Fibroblast of skin of right biceps (primary cell): ENCODE measurements at regions not wholly inside any gene's neighbourhood (a gene's known extent, or its start where the extent isn't known, plus 50 kb on each side); places are given as distances from the start of the nearest gene placed in this dataset.
"Not testable (repeated sequence)": the region's sequence is repeated elsewhere in the genome, so short reads cannot be mapped to it uniquely, and the experiment has no call there.

Source experiments
- DNase-seq: peaks from one replicate; pipeline ENCODE4 v3.0.0-alpha.2; 2013

- no peak for DNase-seq
Observed at GRCh38 chr3:106121491-106122289, 252.9 kb upstream of the CBLB start.

- DNase-seq = no peak
Observed at GRCh38 chr3:106124818-106125217, 256.0 kb upstream of the CBLB start.

GRCh38 chr3:106125321-106125720 lies 256.5 kb upstream of the CBLB start:
- no peak for DNase-seq

GRCh38 chr3:106126067-106126845 lies 257.4 kb upstream of the CBLB start:
- peak; percentile 34 for DNase-seq

GRCh38 chr3:106126846-106127235 lies 258.0 kb upstream of the CBLB start:
- DNase-seq = no peak

- DNase-seq = no peak
Observed at GRCh38 chr3:106129939-106130338, 261.1 kb upstream of the CBLB start.

GRCh38 chr3:106130384-106131198 lies 261.8 kb upstream of the CBLB start:
- peak; percentile 95 for DNase-seq

GRCh38 chr3:106135451-106136160 lies 266.8 kb upstream of the CBLB start:
- no peak for DNase-seq

GRCh38 chr3:106139826-106140225 lies 271.0 kb upstream of the CBLB start:
- DNase-seq = no peak

GRCh38 chr3:106140431-106140830 lies 271.6 kb upstream of the CBLB start:
- DNase-seq = no peak

GRCh38 chr3:106144030-106144429 lies 275.2 kb upstream of the CBLB start:
- peak; percentile 60 for DNase-seq

GRCh38 chr3:106148440-106149082 lies 279.7 kb upstream of the CBLB start:
- DNase-seq = not testable (repeated sequence)

GRCh38 chr3:106157411-106157810 lies 288.6 kb upstream of the CBLB start:
- DNase-seq = no peak

- DNase-seq = no peak
Observed at GRCh38 chr3:106160396-106160795, 291.6 kb upstream of the CBLB start.

GRCh38 chr3:106161246-106161645 lies 292.4 kb upstream of the CBLB start:
- no peak for DNase-seq

GRCh38 chr3:106167728-106168127 lies 298.9 kb upstream of the CBLB start:
- no peak for DNase-seq

- DNase-seq = no peak
Observed at GRCh38 chr3:106168962-106169750, 300.3 kb upstream of the CBLB start.

GRCh38 chr3:106170636-106171035 lies 301.8 kb upstream of the CBLB start:
- no peak for DNase-seq

GRCh38 chr3:106172101-106172500 lies 303.3 kb upstream of the CBLB start:
- DNase-seq = no peak

GRCh38 chr3:106172780-106173179 lies 304.0 kb upstream of the CBLB start:
- DNase-seq = peak; percentile 13

GRCh38 chr3:106175276-106175675 lies 306.5 kb upstream of the CBLB start:
- no peak for DNase-seq
